ENCODE measurements at regions not wholly inside any gene's neighbourhood (a gene's known extent, or its start where the extent isn't known, plus 50 kb on each side); places are given as distances from the start of the nearest gene placed in this dataset.

- Histone ChIP-seq H3K4me3 (no peak overlapping the region), H3K36me3 (no peaks in the 10 kb centered on the region), H3K4me1 (no peaks in the 10 kb centered on the region), H3K9me3 (no peaks in the 10 kb centered on the region), H3K27me3 (no peaks in the 10 kb centered on the region), H3K27ac (no peak overlapping the region)
- WGBS, 4 donors: 81 to 85% (median 83%) methylated on average over 4 of the region's 4 CpGs
- ATAC-seq (no peak), DNase-seq (no peak)
- TF ChIP-seq CTCF (IDR thresholded peaks at IDR 0.05) (no peak), POLR2A (IDR thresholded peaks at IDR 0.05) (no peak)
- intact Hi-C loops (cut with DNase I): no loop called here
Observed at GRCh38 chr18:40911582-40912254, 1043.3 kb upstream of the PIK3C3 start.

- no peak for TF ChIP-seq POLR2A (IDR thresholded peaks at IDR 0.05)
- TF ChIP-seq CTCF (IDR thresholded peaks at IDR 0.05): no peak
- Histone ChIP-seq H3K4me3 (no peak overlapping the region), H3K27ac (no peak overlapping the region), H3K4me1 (no peaks in the 10 kb centered on the region), H3K36me3 (no peaks in the 10 kb centered on the region), H3K27me3 (no peaks in the 10 kb centered on the region), H3K9me3 (no peaks in the 10 kb centered on the region)
- WGBS, 4 donors: 80 to 92% (median 86%) methylated on average over 3 of the region's 3 CpGs
- ATAC-seq (no peak), DNase-seq (no peak)
- intact Hi-C loops (cut with DNase I): no loop called here
Observed at GRCh38 chr18:40911041-40911440, 1044.0 kb upstream of the PIK3C3 start.

GRCh38 chr18:40907842-40908241 is 1047.2 kb upstream of the PIK3C3 start:
- no peaks in the 10 kb centered on the region for H3K9me3 ChIP-seq
- no peaks in the 10 kb centered on the region for H3K36me3 ChIP-seq
- intact Hi-C loops (cut with DNase I): no loop called here
- H3K27ac ChIP-seq: no peak overlapping the region
- ATAC-seq (no peak), DNase-seq (no peak)
- no peaks in the 10 kb centered on the region for H3K27me3 ChIP-seq
- no peak overlapping the region for H3K4me3 ChIP-seq
- TF ChIP-seq POLR2A (IDR thresholded peaks at IDR 0.05) (no peak), CTCF (IDR thresholded peaks at IDR 0.05) (no peak)
- no peaks in the 10 kb centered on the region for H3K4me1 ChIP-seq
- 48 to 62% (median 57%) methylated on average over 2 of the region's 2 CpGs for WGBS, 4 donors

GRCh38 chr18:40904295-40904694 is 1050.7 kb upstream of the PIK3C3 start:
- Histone ChIP-seq H3K4me1 (no peaks in the 10 kb centered on the region), H3K4me3 (no peak overlapping the region), H3K27me3 (no peaks in the 10 kb centered on the region), H3K36me3 (no peaks in the 10 kb centered on the region), H3K9me3 (no peaks in the 10 kb centered on the region), H3K27ac (no peak overlapping the region)
- WGBS, 4 donors: 0 to 47% (median 21%) methylated on average over 1 of the region's 1 CpG
- ATAC-seq (no peak), DNase-seq (no peak)
- intact Hi-C loops (cut with DNase I): no loop called here
- TF ChIP-seq POLR2A (IDR thresholded peaks at IDR 0.05) (no peak), CTCF (IDR thresholded peaks at IDR 0.05) (no peak)
